ENCODE measurements at regions not wholly inside any gene's neighbourhood (a gene's known extent, or its start where the extent isn't known, plus 50 kb on each side); places are given as distances from the start of the nearest gene placed in this dataset.

GRCh38 chr12:63228853-63229252 lies 77.9 kb upstream of the AVPR1A start:
- no peak for DNase-seq (ENCODE audit: low read depth)

- no peak for DNase-seq (ENCODE audit: low read depth)
Observed at GRCh38 chr12:63226792-63227463, 75.9 kb upstream of the AVPR1A start.

GRCh38 chr12:63224396-63224795 lies 73.4 kb upstream of the AVPR1A start:
- no peak for DNase-seq (ENCODE audit: low read depth)

DNA sequence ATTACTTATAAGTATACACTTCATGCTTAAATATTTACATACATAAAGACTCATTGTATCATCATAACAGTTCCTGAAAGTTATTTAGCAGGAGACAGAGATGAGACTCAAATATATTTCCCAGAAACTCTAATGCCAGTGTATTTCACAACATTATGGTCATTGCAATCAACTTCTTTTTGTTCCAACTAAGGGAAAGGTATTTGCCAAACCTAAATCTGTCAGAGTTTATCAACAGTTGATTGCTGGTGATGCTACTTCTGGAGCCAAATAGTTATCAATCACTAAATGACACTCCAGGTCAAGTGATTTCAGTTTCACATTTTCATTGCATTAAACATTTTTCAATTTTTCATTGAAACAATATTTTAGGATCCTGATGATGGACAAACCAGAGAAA lies 72.1 kb upstream of the AVPR1A start:
- DNase-seq (ENCODE audit: low read depth): no peak

DNA sequence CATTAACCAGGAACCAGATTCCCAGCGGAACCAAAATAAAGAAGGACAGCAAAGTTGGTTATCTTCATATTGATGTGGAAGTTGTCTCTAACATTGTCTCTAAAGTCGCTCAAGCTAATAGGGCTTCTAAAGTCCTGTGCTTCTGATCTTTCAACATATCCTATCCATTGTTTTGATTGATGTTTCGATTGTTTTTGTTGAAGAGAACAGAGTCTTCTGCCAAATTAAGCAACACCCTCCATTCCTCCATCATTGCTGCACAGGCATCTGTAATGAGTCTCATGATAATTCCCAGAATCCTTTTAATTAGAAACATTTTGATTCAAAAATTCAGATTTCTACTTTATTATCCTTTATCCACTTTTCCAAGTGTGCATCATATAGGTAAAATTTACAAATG lies 71.6 kb upstream of the AVPR1A start:
- DNase-seq (ENCODE audit: low read depth): no peak

DNA sequence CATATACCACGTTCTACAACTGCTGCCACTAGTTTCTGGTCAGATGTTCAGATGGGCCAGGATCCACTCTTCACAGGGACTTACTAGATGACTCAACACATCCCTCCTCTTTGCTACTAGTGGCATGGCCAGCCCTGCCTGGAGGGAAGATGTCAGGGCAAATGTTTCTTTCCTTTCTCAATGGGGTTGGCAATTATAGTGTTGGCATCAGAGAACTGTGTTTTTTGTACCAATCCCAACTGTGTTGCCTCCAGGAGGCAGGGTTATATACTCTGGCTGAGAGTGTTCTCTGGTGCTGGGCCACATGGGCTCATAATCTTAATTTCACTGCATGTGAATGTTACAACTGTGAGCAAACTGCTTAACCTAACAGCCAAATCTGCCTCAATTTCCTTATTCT lies 69.9 kb upstream of the AVPR1A start:
- no peak for DNase-seq (ENCODE audit: low read depth)

- no peak for DNase-seq (ENCODE audit: low read depth)
Observed at GRCh38 chr12:63212316-63212715, 61.3 kb upstream of the AVPR1A start.

- DNase-seq (ENCODE audit: low read depth): no peak
Observed at GRCh38 chr12:63208956-63209355, 58.0 kb upstream of the AVPR1A start.

DNA sequence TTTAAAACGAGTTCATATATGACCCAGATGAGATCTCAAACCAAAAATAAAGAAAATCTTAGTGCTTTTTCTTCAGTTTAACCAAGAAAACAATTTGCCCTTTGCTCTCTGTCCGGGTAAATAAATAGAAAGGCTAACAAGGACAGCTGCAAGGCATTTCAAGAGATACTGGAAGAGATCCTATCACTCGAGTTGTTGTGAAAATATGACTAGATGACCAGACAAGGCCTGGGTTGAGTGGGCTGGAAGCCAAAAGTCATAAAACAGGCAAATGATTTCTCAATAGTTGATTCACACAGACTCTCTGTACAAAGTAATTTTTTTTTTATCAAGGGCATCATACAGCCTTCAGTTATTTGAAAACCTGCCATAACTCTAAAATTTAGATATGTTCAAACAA lies 55.9 kb upstream of the AVPR1A start:
- peak; percentile 13 for DNase-seq (ENCODE audit: low read depth)

DNA sequence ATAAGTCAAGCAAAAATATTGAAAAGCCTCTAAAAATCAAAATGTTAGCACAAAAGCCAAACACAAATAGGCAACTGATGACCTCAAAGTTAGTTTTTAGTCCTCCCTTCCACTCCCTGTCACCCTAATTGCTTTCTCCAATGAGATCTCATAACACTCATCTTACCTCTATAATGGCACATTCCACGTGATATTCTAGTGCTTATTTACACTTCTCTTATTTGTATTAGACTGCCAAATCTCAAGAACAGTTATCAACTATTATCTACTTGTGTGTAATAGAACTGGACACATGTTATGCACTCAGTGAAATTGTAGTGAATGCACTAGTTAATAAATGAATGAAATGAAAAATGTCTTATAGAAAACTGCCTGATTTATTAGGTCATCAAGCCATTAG lies 55.5 kb upstream of the AVPR1A start:
- no peak for DNase-seq (ENCODE audit: low read depth)

All from HS-5 (cell line).